Activated CD4-positive, alpha-beta T cell treated with anti-CD3 and anti-CD28 coated beads, Interleukin-10, Interleukin-2, amounts not matched to agents 100 ng/mL and 50 ng/mL, durations not matched to agents 16 hours and 8 hours (primary cell): ENCODE measurements at regions not wholly inside any gene's neighbourhood (a gene's known extent, or its start where the extent isn't known, plus 50 kb on each side); places are given as distances from the start of the nearest gene placed in this dataset.
"Not testable (repeated sequence)": the region's sequence is repeated elsewhere in the genome, so short reads cannot be mapped to it uniquely, and the experiment has no call there.

Experiments
- DNase-seq: peaks from one replicate; pipeline ENCODE4 v3.0.0-alpha.2; 2020

- DNase-seq: no peak
Observed at GRCh38 chr5:67617051-67617450, 420.5 kb upstream of the CD180 start.

- DNase-seq: no peak
Observed at GRCh38 chr5:67612961-67613360, 416.4 kb upstream of the CD180 start.

- DNase-seq: no peak
Observed at GRCh38 chr5:67610186-67610912, 413.8 kb upstream of the CD180 start.

- no peak for DNase-seq
Observed at GRCh38 chr5:67607958-67608357, 411.4 kb upstream of the CD180 start.

DNA sequence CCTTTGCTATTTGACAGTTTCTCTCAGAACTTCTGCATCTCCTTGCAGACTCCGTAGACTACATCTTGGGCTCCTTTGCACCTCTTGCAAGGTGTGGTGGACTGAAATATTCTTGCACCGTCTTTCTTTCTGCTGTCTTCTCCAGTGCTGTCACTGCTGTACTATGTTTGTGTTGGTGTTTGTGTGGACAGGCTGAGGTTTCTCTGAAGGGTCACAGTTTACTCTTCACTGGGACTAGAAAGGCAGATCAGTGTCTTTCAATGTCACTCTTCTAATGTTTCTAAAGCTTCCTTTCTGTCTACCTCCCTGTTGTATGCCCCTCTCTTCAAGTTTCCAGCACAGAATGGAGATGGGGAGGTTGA is 410.0 kb upstream of the CD180 start:
- no peak for DNase-seq

DNA sequence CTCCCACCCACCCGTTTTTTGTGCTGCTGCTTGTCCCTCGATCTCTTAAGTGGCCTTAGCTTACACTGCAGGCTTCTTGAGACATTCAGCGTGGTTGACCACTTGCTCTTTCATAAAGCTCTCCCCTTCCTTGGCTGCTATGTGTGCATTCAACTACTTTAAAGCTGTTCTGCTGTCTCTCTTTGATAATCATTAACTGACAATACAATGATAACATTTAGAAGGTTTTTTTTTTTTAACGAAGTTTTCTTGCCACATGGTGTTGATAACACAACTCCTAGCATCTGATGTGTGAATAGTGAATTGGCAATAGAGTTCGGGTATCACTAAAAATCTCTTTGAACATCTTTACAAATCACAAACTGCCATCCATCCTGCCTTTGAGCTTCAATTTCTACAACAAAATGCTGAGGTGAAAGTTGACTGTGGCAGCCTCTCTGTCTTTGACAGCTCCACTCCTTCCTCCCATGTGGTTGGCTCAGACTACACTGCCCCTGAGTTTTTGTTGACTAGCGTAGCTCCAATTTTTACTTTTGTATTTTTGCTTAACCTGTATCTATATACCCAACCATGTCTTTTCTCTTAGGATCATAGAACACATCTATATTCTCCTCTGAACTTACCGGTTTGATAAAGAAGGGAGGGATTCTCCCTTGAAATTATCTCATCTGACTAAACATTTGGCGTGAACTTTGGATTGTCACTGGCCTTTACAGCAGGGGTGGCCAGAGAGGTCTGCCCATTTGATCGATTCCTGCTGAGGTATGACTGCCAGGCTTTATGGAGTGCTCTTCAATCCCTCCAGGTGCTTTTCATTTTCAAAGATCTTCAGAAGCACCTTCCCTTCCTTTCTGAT is 409.4 kb upstream of the CD180 start:
- no peak for DNase-seq

DNA sequence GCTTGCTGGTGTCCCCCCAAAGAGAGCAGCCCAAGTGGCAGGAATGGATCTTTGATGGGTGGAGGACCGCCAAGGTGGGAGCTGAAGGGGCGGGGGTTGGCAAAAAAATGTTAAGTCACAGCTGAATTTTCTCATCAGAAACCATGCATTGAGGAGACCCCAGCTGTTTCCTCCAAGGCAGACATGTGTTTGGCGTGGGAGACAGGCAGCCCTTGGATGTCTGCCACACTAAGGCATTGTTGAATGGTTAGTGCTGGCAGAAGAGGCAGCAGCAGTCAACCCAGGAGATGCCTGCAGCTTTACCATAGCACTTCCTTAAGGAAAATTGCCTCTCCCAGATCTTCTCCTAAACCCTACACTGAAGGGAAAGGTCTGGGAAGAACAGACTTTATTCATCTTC is 394.9 kb upstream of the CD180 start:
- no peak for DNase-seq

GRCh38 chr5:67588389-67588788 is 391.8 kb upstream of the CD180 start:
- DNase-seq: no peak

GRCh38 chr5:67581203-67581602 is 384.6 kb upstream of the CD180 start:
- peak; percentile 12 for DNase-seq

GRCh38 chr5:67578011-67578410 is 381.4 kb upstream of the CD180 start:
- no peak for DNase-seq

DNA sequence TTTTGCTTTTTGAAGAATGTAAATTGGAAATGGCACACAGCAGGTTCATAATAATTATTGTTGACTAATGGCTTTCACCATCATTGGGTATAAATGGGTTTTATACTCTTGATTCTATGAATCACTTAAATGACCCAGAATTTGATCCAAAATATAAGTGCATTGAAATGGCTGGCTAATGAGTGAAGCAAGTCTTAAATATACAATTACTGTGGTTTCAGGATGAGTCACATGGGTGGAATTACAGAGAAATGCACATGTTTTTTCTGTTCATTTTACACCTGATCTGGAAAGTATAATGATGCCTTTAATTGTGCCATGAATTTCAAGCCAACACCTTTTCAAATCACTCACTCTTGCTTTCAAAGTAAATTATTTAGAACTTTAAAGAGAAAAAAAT is 380.8 kb upstream of the CD180 start:
- peak; percentile 13 for DNase-seq

DNA sequence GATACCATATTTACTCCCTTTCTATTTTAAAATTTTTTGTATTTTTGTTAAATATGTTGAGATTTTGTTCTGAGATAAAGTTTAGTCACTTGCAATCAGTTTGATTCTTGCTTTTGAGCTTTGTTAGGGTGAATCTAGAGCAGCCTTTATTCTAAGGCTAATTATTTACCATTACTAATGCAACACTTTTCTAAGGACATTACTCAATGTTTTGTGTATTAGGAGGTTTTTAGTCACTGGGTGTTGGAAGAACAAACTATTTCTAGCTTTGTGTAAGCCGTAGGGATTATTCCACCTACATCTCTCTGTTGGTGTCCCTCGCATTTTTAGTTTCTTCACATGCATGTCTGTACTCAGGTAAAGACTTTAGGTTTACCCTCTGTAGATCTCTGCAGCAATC is 379.5 kb upstream of the CD180 start:
- no peak for DNase-seq

DNA sequence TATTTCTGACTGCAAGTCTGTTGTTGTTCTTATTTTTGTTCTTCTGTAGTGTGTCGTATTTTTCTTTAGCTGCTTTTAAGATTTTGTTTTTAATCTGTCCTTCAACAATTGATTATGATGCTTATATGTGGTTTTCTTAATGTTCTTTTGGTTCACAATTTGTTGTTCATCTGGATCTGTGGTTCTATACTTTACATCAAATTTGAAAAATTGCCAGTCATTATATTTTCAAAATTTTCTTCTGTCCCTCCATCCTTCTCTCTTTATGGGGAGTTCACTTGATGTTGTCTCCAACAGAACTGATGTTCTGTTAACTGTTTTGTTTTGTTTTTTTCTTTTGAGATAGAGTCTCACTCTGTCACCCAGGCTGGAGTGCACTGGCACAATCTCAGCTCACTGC is 378.5 kb upstream of the CD180 start:
- DNase-seq: no peak

- DNase-seq: no peak
Observed at GRCh38 chr5:67561151-67561932, 364.7 kb upstream of the CD180 start.

DNA sequence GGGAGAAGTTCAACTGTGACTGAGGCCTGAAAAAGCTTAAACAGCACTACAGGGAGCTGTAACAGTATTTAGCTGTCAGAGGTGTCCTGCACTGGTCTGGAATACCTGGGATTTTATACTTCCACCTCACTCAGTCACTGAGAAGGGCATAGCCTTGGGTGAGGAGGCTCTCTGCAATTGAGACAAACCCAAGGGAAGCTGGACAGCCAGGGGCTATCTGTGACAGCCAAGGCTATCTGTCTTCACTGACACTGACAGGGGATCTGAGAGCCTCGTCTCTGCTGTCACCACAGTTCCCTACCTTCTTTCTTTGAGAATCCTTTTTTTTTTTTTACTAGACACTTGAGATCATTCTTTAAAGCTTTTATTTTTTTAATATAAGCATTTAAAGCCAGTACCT is 356.2 kb upstream of the CD180 start:
- DNase-seq: no peak

- no peak for DNase-seq
Observed at GRCh38 chr5:67549947-67550346, 353.3 kb upstream of the CD180 start.

DNA sequence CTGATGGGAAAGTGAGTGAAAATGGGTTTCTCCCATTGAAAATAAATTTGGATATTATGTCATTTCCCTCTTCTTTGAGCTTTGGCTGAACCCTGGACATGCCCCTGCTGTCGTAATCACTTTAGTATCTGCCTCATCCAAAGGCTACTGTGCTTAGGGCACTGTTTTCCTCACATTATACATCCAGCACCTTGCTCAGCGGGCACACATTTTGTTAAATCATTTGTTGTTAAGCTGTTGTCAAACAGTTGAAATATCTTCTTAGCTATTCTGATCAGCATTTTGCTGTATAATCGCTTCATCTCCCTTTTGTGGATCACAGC is 352.7 kb upstream of the CD180 start:
- no peak for DNase-seq

DNA sequence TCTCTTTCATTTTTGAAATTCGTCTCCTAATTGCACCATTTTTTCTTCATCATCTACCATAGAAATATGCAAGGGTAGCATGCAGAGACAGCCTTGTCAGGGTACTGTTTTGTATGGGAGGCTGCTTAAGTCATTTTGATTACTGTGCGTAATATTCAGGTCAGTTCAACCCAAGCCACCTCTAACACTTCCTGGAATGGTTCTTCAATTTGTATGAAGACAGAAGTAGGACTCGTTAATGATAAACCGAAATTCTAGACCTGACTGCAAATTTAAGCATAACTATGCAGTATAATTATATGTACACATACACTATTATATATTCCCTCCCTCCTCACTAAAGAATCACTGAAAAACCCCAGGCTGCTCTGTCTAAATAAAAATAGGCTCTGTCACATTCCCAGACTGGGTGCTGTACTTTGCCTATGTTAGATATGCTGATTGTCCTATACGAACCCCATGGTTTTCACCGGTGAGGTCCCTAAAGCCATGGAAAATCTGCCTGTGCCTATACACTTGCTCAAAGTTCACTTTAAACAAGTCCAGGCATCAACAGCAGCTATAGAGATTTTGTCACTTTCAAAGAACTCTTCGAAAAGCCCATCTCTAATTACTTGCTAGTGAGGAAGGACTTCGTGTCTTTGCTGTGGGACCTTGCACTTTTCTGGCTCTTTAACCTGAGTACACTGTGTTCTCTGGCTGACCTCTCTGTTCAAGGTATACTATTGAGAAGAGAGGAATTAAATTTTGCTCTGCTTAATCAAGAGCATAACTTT is 352.1 kb upstream of the CD180 start:
- no peak for DNase-seq

- no peak for DNase-seq
Observed at GRCh38 chr5:67547682-67548081, 351.1 kb upstream of the CD180 start.

DNA sequence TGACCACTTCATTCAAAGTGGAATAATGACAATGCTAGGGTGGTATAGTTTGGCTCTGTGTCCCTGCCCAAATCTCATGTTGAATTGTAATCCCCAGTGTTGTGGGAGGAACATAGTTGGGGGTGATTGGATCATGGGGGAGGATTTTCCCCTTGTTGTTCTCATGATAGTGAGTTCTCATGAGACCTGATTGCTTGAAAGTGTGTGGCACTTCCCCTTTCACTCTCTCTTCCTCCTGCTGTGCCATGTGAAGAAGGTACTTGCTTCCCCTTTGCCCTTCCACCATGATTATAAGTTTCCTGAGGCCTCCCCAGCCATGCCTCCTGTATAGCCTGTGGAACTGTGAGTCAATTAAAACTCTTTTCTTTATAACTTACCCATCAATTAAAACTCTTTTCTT is 348.3 kb upstream of the CD180 start:
- not testable (repeated sequence) for DNase-seq

DNA sequence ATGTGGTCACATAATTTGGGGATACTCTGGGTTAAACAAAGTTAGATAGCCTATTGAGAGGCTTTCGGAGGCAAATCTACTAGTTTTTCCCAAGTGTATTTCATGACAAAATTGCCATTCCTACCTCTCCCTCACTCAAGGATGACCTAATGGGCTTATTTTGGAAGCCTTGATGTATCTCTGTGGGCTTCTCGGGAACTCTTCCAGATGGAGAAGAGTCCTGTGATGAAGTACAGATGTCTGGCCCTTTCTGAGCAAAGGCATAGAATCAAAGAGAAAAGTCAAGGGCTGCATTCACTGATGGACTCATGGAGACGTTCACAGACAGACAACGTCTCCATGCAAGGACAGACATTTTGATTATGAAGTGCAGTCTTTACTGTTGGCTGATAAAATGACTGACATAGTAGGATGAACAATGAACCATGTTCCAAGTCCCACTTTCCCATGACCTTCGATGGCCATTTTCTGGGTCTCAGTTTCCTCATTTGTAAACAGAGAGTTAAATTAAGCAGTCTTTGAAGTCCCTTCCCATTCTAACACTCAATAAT is 347.2 kb upstream of the CD180 start:
- no peak for DNase-seq

GRCh38 chr5:67542479-67542878 is 345.9 kb upstream of the CD180 start:
- no peak for DNase-seq

GRCh38 chr5:67541875-67542274 is 345.3 kb upstream of the CD180 start:
- DNase-seq: no peak
